Lung microvascular endothelial cell (primary cell): ENCODE measurements at regions not wholly inside any gene's neighbourhood (a gene's known extent, or its start where the extent isn't known, plus 50 kb on each side); places are given as distances from the start of the nearest gene placed in this dataset.

Experiments used
- DNase-seq, 2 donors: peaks; one replicate each; pipeline versions ENCODE4 v3.0.0 to v3.0.0-alpha.2; 2010; ENCODE audit warnings: low read depth in 2 of 2

DNA sequence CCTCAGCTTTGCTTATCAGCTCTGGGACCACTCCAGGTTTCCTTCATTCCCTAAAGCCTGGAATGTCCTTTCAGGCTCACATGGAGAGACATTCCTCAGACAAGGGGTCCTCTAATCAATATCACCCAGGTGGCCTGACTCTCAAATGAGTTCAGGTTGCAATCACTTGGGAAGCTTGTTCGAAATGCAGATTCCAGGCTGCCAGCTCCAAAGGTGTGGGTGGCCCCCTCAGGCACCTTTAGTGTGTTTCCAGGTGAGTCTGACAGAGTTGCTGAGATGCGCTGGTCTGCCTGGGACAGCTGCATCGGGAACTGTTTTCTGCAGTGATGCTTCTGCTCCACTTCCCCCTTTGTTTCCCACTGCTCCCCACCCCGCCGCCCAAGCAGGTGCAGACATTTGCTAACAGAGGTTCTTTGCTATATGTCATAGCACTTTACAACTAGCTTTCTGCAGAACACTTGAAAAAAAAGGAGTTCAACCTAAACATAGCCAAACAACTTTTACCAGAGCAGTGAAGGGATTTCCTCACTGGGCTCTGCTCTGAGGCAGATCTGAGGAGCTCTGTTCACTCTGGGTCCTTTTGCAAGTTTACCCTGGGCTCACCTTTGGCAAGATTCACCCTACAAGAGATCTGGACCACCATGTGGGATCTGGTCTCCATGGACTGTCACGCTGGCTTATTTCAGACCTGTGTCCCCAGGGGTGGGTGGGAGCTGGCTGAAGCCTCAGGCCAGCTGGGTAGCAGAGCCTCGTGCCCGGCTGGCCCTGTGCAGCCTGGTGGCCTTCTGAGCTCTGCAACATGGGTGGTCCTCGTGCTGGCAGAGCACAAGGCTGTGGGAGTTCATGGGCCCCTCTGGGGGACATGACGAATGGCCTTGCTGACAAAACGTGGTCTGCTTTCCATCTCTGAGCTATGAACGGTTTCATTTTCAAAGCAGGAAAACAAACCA lies 539.6 kb downstream of the CCDC171 start:
- no peak for DNase-seq

DNA sequence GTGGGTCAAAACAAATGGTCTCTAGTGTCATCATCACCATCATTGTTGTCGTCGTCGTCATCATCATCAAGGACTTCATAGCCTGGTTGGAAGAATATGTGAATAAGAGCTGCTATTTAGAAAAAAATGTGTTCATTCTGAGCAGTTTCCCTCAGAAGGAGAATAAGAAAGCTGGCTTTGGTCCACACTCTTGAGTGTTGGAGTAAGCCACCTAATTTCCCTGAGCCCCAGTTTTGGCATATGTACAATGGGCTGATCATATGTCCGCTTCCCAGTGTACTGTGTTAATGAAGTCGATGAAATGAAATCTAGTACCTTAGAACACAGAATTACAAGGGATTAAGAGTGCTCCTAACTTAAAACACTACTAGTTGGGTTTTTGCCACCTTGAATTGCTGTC lies 545.5 kb downstream of the CCDC171 start:
- DNase-seq, result no peak

DNA sequence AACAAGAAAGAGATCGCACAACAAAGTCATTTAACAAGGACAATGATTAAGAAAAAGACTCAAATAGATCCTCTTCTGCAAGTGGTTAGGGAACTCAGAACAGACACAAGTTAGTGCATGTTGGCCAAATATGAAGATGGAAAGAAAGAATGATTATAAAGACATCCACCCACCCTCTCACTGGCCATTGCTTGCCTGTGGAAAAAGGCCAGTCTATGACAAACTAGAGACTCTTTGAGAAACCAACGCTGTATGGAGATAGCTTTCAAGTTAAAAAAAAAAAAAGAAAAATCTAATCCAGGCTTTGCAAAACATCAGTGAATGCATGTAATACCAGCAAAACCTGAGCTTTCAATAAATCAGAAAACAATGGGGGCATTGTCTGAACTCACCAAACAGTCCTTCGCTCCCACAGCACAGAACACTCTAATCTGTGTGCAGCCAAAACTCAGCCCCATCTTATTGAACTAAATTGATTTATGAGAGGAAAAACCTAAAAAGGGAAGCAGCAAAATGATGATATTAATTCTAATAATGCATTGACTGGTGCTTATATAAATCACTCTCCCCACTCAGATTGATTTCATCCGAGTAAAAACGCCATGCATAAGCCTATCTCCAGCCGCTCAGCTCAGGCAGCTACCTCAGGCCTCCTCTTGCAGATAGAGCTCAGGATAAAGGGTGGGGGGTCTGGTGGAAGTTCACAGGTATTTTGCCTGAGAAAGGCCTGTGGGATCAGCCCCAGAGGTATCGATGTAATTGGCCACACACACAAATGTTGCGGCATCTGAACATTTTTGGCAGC lies 547.1 kb downstream of the CCDC171 start:
- no peak for DNase-seq

DNA sequence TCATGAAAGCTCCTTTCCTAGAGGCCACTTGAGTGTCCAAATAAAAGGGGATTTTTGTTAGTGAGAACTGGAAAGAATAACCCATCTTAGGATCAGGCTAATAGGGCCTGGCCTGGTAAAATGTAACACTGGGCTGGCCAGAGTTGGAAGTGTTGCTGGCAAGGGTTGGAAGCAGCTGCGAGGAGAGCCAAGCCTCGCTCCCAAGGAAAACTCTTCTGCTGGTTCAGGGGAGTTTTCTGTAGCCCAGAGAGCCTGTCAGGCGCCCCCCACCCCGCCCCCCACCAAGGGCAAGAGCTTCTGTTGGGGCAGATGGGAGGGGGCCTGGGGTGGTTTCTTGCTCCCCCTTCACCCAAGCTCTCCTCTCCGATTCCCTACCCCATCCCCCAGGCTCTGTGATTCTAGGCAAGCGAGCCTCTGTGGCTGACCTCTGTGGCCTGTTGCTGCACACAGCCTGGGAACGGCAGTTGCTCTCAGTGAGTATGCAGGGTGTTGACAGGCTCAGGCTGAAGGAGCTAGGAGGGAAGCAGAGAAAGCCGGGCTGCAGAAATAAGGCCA lies 547.8 kb downstream of the CCDC171 start:
- DNase-seq, result no peak

DNA sequence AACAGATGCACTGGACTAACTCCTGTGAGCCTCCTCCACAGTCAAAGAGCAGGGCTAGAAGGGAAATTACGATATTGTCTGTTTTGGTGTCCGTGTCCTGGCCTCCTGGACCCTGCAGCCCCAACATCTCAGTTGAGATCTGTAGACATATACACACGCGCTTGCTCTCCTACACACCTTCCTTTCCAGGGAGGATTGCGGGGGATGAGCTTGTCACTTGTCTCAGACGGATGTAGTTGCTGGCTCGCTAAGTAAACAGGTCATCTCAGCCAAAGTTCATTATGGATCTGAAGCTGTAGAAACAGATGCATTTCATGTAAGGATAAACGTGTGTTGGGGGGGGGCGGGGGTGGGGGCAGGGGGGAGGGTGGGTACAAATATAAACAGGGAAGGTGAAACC lies 549.3 kb downstream of the CCDC171 start:
- no peak for DNase-seq

DNA sequence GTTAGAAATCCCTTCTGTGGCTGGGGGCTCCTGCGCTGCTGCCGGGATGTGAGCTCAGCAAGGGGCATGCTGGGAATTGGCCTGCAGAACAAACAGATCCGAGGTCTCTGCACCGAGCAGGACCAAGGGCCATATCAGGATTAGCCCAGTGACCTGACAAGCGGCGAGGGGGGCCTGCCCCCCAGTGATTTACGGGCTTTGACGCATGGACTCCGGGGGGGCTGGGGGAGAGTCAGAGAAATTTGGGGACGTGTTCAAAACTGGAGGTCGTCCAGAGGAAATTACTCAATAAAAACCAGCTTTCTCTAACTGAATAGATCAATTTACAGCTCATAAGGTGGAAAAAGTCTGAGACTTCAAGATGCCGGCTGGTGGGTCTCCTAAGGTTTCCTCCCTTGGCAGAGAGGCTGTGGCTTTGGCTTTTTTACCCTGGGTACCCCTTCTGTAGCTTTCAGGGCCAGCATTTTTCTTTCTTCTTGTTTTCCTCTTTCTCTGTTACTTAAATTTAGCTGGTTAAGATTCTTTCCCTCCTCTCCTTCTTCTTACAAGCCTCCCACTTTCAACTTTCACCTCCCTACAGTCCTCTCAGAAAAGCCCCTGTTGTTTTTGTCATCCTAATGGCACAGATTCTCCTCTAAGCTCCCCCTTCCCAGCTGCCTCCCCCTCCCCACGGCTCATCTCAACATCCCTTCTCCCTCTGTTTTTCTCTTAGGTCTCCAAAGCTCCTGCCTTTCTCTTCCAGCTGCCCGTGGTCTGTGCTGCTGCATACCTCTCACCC lies 551.0 kb downstream of the CCDC171 start:
- DNase-seq, result no peak

DNA sequence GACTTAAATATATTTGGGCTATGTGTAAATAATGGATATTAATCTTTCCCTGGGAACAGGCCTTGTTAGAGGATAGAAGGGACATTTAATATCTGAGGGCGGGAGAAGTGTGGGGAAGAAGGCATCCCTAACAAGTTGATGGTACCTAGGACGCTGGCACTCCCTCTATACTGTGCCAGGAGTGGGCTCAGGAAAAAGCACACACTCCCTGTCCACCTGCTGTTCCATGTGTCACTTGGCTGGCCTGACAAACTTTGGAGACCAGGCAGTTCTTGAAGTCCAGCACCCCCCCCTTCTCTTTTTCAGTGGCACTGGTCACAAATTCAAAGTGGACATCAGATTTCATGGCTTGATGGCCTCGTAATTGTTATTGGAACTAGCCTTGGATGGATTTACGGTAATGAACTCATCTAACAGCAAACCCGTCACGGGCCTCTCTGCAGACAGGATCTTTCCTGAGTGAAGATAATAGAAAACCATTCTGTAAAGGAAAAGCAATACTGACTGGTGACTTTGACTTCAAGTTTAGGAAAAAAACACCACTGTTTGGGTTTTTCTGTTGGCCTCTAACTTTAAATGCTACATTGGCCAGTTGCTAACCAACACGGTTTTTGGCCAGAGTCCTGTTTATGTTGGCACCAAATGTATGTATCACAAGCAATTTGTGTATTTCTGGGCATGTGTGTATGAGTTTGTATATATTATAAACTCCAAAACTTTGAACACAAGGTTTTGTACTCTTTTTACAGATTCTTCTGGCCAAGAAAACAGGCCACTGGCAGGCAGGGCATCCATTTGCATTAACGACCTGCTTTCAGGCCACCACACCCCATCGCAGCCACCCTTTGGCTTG lies 552.6 kb downstream of the CCDC171 start:
- no peak for DNase-seq

DNA sequence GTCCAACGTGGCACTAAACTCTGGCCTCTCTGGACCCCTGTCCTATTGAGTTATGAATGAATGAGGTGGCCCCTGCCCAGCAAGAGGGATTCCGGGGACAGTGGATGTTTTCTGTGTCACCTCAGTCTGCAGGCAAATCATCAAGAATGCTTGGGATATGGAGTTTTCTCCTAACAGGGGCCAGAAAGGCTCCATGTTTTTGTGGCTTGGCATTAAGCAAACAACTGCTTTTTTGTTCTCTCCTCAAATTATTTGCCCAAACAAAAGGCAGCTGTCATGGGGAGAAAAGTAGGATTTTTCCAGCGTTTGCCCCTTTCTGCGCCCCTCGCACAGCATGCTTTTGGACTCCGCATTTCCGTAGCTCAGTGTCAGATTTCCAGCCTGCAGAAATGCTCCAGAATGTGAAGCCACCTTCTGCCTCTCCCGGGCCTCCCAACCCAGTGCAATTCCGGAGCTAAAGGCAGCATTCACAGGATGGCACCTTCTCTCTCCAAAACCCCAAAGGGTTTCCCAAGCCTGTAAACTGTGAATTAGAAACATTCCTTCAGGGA lies 553.3 kb downstream of the CCDC171 start:
- DNase-seq, result no peak

DNA sequence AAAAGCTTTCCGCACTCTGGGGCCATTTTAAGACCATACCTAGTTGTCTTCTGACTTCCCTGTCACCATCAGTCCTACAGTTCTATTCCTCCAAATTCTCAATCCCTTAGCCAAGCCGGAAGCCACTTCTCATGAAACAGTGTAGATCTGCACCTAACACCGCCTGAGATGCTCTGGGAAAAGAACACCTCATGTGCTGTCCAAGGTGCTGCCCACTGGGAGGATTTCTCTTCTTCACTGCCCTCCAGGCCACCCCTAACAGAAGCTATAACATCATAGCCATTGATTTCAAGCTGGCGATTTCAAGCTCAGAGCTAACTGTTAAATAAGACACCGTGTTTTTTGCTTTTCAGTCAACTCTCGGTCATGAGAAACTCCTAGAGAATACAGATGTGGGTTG lies 559.3 kb downstream of the CCDC171 start:
- DNase-seq, result no peak

DNA sequence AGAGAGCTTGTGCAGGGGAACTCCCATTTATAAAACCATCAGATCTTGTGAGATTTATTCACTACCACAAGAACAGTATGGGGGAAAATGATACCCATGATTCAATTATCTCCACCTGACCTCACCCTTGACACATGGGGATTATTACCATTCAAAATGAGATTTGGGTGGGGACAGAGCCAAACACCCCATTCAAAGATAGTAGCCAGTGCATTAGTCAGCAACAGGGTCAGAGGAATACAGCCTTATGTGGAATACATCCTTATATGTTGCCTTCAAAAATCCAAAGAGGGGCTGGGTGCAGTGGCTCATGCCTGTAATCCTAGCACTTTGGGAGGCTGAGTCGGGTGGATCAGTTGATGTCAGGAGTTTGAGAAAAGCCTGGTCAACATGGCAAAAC lies 563.2 kb downstream of the CCDC171 start:
- DNase-seq, result no peak

DNA sequence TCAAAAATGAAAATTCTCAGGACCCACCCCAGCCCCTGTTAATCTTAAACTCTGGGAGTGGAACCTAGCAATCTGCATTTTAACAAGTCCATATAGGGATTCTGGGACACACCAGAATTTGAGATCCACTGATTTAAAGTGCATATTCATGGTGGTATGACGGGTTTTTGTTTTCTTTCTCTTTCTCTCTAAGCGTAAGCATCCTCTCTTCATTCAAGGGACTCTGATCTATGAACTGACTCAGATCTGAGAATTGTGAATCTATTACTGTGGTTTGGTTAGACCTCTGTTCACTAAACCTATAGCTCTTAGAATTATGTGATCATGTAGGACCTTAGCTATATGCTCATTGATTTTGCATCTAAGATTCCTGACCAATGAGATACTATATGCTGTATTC lies 565.2 kb downstream of the CCDC171 start:
- DNase-seq, result no peak

DNA sequence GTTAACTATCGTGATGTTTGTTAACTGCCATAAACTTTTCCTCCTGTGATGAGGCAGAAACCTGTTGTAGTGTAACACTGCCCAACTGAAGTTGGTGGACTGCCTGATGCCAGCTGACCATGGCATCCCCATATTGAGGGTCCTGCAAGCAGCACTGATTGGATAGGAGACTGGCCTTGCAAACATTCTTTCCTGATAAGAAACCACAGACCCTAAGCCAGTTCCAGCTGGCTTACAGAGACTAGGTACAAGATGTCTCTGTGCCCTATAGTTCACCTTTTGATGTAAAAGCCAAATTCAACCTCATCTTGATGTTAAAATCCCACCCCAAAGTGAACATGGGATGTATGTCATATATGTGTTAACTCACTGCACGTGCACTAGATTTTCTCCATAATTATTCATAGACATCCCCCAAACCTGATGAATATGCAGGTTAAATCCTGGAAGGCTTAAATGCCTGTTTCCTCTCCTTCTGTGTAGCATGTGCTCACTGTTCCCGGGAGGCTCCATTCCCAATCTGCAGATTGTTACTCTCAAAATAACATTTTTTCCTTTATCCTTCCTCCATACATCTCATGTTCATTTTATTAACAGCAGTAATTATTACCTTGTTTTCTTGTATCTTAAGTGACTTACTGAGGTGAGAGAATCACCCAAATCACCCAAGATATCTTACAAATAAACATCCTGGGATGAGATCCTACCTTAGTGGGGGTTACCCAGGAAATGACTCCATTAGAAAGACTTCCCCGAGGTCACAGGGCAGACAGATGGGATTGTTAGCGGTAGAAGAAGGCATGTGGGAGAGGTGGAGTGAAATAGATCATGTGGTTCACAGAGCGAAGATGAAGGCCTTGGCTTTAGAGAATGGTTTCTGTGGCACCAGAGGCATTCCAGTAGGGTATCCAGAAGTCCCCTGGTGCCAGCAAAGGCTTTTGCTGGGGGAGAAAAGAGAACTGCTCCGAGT lies 566.7 kb downstream of the CCDC171 start:
- DNase-seq, result no peak

DNA sequence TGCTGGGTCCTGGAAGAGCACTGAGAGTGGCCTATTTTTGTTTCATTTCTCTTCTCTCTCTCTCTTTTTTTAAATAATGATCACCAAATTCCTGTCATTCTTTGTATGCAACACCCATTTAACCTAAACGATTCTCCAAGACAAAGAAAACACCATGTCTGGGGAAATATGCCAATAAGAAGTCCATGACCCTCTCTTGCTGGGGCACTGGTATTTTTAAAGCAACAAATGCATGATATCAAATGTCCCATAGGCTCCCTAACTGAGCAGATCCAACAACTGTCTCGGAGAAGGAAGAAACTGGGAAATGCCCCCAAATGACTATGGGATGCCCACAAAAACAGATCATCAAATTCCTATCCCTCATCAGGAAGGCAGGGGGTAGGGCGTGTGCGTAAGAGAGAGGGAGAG lies 567.4 kb downstream of the CCDC171 start:
- DNase-seq, result no peak

DNA sequence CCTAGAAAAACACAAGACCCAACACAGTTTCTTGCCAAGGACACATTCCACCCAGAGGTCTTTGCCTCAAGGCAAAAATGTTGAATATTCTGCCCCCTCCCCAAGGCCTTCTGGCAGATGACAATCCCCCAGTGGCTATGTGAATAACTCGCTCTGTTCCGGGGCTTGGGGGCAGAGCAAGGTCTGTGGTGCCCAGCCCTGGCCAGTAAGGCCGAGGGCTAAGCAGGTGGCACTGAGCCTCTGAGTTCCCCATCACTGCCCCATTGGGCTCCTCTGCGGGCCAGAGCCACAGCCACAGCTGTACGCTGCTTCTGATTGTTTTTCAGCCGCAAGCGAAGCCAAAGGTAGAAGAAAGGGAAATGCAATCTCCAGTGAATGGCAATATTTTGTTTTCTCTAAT lies 567.9 kb downstream of the CCDC171 start:
- no peak for DNase-seq

DNA sequence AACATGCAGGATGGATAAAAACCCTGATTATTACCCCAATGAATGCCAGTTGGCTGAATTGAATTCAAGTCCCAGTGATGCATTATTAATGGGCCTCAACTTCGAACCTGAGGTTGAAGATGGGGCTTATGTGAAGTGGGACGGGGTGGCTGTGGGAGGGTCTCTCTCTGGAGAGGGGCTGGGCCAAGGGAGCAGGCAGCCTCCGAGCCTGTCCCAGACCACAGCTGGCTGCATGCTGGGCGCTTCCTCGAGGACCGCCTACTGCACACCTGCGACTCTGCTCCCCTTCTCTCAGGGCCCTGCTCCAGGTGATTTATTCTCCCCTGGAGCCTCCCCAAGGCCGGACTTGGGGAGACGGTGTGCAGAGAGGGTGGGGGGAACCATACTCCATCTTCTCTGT lies 568.3 kb downstream of the CCDC171 start:
- DNase-seq, result no peak

DNA sequence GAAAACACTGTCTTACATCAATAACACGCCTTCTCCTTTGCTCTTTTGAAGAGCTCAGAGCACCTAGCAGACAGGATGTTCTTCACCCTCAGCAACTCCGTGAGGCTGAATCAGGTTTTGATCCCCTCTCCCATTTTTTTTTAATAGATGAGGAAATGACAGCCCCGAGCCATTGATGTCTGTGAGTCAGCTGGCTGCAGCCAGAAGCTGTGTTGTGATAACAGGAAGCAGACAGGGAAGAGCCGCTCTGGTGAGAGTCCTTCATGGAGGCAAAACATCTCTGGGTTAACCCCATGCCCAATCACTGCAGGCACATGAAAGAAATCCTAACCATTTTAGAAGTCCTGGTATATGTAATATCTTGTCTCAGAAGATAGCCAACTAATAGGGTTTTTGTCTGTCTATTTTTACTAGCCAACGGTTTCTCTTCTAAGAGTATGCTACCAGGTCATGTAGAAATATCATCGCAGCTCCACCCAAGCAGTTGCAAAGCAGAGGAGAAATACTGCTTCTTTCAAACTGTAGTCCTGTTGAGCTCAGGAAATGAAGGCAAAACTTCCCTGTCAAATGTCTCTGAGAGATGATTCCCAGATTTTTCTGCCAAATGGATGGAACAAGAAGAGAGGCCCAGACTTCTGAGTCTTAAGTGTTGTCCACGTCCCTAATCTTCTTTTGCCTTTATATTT lies 568.9 kb downstream of the CCDC171 start:
- DNase-seq, result peak; percentile 9 to 56

DNA sequence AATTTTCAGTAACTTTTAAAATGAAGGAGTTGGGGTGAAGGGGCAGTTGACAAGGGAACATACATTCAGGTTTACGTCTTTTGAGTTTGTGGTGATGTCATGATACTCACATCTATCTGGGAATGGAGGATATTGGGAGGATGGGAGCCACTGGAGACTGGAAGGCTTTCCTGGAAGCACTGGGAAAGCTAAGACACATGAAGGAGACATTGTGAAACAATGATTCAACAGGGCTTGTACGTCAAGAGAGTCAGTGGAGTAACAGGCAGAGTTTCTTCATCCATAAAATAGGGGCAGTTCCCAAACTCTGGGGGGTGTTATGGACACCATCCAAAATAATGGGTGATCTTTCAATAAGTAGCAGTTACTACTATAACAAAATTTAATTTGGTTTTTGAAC lies 572.8 kb downstream of the CCDC171 start:
- no peak for DNase-seq

DNA sequence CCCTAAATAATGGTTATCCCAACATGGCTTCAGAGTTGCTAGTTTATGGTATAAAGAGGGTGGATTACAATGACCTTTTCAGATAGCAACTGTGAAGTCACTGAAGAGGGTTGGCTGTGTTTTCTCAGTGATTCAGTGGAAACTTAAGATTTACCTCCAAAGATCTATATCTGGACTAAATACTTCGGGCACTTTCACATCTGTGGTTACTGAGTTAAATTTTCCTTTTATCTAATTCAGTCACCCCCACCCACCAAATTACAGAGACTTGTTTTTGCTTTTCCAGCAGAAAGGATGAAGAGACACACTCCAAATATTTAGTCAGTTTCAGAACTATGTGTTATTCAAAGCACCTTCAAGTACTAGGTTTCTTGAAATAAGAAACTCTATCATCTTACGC lies 573.2 kb downstream of the CCDC171 start:
- no peak for DNase-seq

DNA sequence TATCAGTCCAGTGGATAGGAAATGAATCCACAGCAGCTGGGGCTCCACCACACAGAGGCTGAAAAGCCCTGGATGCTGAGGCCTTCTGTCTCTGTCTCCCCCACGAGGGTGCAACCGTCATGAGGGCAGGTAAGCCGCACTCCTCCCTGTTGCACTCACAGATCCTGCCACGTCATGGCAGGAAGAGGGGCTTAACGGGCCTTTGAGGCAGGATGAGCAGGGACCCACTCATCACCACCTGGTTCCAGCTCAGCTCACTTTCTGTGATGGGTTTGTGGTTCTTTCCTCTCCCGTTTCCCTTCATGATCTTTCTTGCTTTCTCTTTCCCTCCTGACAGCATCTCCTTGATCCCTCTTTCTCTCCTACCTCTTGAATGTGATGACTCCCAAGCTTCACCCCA lies 575.2 kb downstream of the CCDC171 start:
- no peak for DNase-seq
